Activated T-cell treated with anti-CD3 and anti-CD28 coated beads, Interleukin-2, amount 50 U/mL, for 4 hours (primary cell): ENCODE measurements at regions not wholly inside any gene's neighbourhood (a gene's known extent, or its start where the extent isn't known, plus 50 kb on each side); places are given as distances from the start of the nearest gene placed in this dataset.

ENCODE experiments used
- ATAC-seq, 2 donors: fragments of 200-7000 bp; cut with Tn5 transposase; one replicate each; pipeline ENCODE4 v1.10.0; 2021
- DNase-seq: peaks from one replicate; pipeline ENCODE4 v3.0.0-alpha.2; 2020
- H3K27me3 Mint-ChIP-seq: one replicate; pipeline ENCODE4 v1.8.0; 2021; ENCODE audit warnings: low read depth, mixed read lengths
- H3K36me3 Mint-ChIP-seq: one replicate; pipeline ENCODE4 v1.8.0; 2022; ENCODE audit warnings: mixed read lengths; ENCODE audit not compliant: insufficient read depth
- H3K4me1 Mint-ChIP-seq: one replicate; pipeline ENCODE4 v1.8.0; 2021; ENCODE audit warnings: low read depth, mixed read lengths
- H3K4me3 Mint-ChIP-seq: one replicate; pipeline ENCODE4 v1.8.0; 2021; ENCODE audit warnings: mild to moderate bottlenecking, moderate library complexity, mixed read lengths
- H3K9me3 Mint-ChIP-seq: one replicate; pipeline ENCODE4 v1.8.0; 2021; ENCODE audit warnings: mixed read lengths

DNA sequence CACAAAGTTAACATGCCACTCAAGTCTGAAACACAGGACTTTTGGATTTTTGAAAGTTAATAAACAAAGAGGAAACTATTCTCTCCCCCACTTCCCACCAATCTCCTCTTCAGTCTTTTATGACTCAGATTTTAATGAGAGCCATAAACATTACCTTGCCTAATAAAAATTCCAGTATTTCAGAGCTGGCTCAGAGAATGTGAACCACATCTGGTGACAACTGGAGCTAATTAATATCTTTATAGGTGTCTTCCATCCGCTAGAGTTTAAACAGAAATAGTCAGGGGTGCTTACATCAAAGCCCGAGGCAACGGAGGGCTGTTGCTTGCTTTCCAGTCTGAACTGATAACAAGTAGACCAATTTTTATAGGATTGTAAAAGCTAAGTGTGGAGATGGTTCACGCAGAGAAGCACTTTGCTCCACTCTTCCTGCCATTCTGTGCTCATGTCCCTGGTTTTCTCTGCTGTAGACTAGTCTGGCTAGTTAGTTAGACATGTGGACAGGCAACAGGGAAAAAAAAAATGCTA, 363.6 kb downstream of the NR2F2 start:
- Mint-ChIP-seq H3K36me3 (no peaks in the 10 kb centered on the region), H3K27me3 (no peaks in the 10 kb centered on the region), H3K4me1 (no peaks in the 10 kb centered on the region), H3K9me3 (peaks cover 3% of the 10 kb centered on the region), H3K4me3 (no peak overlapping the region)
- ATAC-seq (no peak), DNase-seq (no peak)

DNA sequence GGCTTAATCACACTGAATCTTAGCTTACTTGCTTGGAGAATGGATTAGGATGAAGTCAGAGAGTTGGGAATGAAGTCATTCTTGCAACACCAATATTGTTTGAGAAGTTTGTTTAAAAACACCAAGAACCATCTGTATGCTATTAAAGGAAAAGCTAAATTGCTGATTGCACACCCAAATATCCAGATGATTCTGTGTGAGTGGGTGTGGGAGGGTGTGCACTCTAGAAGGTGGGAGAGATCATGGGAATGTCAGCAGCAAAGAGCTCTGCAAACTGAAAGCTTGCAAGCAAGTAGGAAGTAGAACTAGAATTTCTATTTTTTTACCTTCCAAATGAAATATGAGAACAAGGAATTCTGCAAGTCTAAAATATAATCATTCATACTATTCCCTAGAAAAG, 364.9 kb downstream of the NR2F2 start:
- H3K4me1 Mint-ChIP-seq, result no peaks in the 10 kb centered on the region

DNA sequence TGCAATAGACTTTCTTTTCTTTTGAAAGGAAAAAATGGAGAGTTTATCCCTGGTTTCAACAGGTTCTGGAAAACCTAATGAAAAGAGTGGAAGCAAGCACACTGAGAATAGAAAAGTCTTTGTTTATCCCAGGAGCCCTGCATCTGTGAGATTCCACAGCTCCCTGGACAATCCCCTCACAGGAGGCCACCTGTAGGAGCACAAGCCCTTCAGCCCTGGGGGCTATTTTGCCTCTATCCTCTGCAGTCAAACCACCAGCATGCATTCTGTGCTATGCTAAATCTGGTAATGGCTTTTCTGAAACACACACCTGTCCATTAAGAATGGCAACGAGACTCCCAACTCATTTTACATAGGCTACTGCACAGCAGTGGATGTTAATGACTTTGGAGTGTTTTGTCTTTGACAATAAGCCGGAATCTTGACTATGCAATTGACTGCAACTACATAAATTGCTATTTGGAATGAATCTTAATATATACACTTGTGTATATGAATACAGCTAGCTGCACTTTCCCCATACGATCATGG, 369.4 kb downstream of the NR2F2 start:
- no peak for DNase-seq
- no peak overlapping the region for H3K4me3 Mint-ChIP-seq
- H3K27me3 Mint-ChIP-seq, result no peaks in the 10 kb centered on the region
- no peaks in the 10 kb centered on the region for H3K4me1 Mint-ChIP-seq
- H3K9me3 Mint-ChIP-seq, result peaks cover 3% of the 10 kb centered on the region
- no peaks in the 10 kb centered on the region for H3K36me3 Mint-ChIP-seq
- no peak for ATAC-seq

More for the DNA sequence above, 364.9 kb downstream of the NR2F2 start:
- no peaks in the 10 kb centered on the region for H3K36me3 Mint-ChIP-seq
- no peak for DNase-seq
- H3K4me3 Mint-ChIP-seq, result no peak overlapping the region
- H3K9me3 Mint-ChIP-seq, result peaks cover 3% of the 10 kb centered on the region
- H3K27me3 Mint-ChIP-seq, result no peaks in the 10 kb centered on the region
- ATAC-seq, result no peak

DNA sequence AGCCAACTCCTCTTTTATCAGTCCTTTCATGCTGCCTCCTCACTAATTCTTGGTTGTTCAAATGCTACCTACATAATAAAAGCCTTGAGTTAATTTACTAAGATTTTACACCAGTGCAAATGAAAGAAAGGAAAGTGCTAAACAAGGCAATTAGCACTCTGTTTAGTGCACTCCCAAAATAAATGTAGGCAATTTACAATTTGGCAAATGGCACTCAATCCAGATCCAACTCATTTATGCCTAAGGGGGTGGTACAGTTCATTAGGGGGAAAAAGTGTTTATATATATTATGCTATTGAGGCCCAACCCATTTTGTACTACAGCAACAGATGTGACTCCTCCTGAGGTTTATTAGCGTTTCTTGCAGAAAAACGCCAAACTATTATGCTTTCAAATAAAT, 370.1 kb downstream of the NR2F2 start:
- H3K4me3 Mint-ChIP-seq, result no peak overlapping the region
- no peaks in the 10 kb centered on the region for H3K27me3 Mint-ChIP-seq
- H3K9me3 Mint-ChIP-seq, result no peaks in the 10 kb centered on the region
- no peaks in the 10 kb centered on the region for H3K4me1 Mint-ChIP-seq
- H3K36me3 Mint-ChIP-seq, result no peaks in the 10 kb centered on the region
- ATAC-seq (no peak), DNase-seq (no peak)

DNA sequence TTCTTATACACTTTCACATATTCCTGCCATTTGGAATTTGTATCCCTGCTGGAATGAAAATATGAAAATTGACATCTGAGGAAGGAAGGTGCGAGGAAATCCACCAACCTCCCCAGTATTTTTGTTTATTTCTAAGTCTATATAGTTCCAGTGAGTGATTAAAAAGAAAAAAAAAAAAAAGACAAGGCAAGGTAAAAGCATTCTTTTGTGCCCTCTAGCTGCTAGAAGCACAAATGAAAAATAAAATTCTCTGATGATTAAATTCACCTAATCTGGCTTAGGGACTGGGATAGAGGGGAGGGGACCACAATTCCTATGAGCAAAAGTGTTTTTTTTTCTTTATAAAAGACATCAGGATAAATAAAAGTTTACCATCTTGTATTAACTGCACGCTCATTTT, 370.9 kb downstream of the NR2F2 start:
- Mint-ChIP-seq H3K36me3 (no peaks in the 10 kb centered on the region), H3K4me3 (no peak overlapping the region), H3K27me3 (no peaks in the 10 kb centered on the region), H3K4me1 (no peaks in the 10 kb centered on the region), H3K9me3 (no peaks in the 10 kb centered on the region)
- ATAC-seq (no peak), DNase-seq (no peak)

DNA sequence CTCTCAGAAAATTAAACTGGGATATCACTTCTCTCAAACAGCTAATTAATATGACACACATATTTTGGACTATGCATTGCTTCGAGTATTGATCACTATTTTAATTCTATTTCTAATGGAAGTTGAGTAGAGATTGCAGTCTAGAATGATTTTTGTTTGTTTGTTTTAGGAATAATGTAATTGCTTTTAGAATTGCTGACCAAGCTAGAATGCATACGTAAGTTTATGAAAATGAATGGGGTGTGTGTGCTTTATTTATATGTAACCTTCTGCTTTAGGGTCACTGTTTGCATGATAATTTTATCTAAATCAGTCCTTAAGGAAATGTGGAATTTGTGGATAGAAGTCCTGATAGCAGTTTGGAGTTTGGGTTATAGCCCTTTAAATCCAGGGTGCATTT, 371.4 kb downstream of the NR2F2 start:
- H3K36me3 Mint-ChIP-seq, result no peaks in the 10 kb centered on the region
- H3K4me1 Mint-ChIP-seq, result no peaks in the 10 kb centered on the region
- no peaks in the 10 kb centered on the region for H3K9me3 Mint-ChIP-seq
- no peaks in the 10 kb centered on the region for H3K27me3 Mint-ChIP-seq
- H3K4me3 Mint-ChIP-seq, result no peak overlapping the region
- no peak for ATAC-seq
- DNase-seq, result no peak

DNA sequence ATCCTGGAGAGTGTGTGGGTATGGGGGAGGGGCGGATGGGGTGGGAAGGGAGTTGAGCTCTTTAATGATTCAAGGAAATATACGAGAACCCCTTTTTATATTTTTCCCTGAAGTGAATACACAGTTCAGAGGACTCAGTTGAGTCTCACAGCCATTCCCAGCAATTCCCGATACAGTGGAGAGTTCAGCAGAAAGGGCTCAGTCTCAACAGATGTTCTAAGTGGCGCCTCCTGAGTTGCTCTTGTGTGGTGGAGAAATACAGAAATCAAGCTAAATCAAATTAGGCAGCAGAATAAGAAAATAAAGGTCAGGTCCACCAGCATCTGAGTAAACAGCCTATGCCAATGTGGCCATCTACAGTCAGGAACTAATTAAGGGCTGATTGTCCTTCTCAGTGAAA, 372.1 kb downstream of the NR2F2 start:
- ATAC-seq (no peak), DNase-seq (no peak)
- Mint-ChIP-seq H3K27me3 (no peaks in the 10 kb centered on the region), H3K36me3 (no peaks in the 10 kb centered on the region), H3K4me1 (no peaks in the 10 kb centered on the region), H3K9me3 (no peaks in the 10 kb centered on the region), H3K4me3 (no peak overlapping the region)

DNA sequence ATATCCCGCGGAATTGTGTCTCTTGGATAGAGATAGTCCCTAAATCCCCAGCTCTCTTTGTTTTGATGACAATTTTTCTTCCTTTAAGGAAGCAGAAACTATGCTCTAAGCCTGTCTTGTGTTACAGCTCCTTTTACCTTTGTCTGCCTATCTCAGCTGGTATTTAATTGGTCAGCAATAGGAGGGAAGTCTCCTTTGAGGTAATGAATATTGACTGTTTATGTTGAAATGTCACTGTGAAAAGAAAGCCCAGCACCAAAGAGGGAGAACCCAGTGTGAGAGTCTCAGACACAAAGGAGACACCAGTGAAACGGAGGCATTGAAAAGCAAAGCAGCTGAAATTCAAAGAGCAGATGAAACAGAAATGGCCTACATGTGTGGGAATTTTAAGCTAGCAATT, 372.6 kb downstream of the NR2F2 start:
- no peaks in the 10 kb centered on the region for H3K36me3 Mint-ChIP-seq
- no peaks in the 10 kb centered on the region for H3K4me1 Mint-ChIP-seq
- ATAC-seq (no peak), DNase-seq (no peak)
- H3K27me3 Mint-ChIP-seq, result no peaks in the 10 kb centered on the region
- no peak overlapping the region for H3K4me3 Mint-ChIP-seq
- H3K9me3 Mint-ChIP-seq, result no peaks in the 10 kb centered on the region

DNA sequence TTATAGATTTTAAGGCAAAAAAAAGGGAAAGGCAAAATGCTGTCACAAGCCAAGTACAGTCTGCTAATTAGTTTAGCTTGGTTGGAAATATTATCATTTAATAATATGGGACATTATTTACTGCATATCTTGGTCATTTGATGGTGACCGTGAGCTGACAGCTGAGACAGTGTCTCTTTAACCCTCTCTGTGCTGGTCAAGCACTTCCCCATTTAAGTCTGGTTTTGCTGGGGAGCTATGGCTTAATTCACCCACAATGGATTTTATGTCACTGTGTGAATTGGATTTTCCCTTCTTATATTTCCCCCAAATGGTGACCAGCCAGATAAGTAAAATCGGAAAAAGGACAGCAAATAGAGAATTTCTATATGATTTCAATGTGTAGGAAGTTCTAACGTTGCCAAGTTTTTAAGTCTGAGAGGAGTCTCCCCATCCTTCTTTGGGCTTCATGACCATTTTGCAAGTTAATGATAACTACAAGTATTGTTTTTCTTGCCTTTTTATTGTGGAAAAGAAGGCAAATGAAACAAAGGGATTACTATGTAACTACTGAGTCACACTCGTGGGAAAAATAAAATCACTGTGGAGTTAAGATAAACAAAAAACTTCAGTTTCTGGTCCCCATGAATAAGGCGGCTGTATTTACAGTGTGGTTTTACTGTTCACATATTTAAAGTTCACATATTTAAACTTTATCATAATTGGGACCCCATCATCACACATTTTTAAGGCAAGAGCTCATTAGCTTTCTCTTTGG, 373.5 kb downstream of the NR2F2 start:
- H3K4me3 Mint-ChIP-seq, result no peak overlapping the region
- H3K27me3 Mint-ChIP-seq, result no peaks in the 10 kb centered on the region
- H3K9me3 Mint-ChIP-seq, result no peaks in the 10 kb centered on the region
- DNase-seq (no peak), ATAC-seq (no peak)
- no peaks in the 10 kb centered on the region for H3K36me3 Mint-ChIP-seq
- no peaks in the 10 kb centered on the region for H3K4me1 Mint-ChIP-seq

DNA sequence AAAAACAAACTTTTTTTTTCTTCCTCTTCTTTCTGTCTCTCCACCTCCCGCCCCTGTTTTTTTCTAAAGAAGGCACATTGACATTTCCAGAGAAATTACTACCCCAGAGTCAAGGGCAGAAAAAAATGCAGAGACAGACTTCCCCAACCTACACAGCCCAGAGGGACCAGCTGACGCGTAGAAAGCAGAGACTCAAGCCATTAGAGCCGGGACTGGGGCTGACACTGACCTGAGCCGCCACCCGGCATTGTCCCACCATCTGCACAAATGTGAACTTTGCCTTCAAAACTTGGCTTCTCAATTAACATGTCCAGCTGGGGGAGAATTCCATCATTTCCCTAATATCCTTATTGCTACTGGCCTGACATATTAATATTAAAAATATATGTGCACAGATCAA, 385.6 kb downstream of the NR2F2 start:
- Mint-ChIP-seq H3K36me3 (no peaks in the 10 kb centered on the region), H3K27me3 (no peaks in the 10 kb centered on the region), H3K9me3 (no peaks in the 10 kb centered on the region), H3K4me1 (no peaks in the 10 kb centered on the region), H3K4me3 (no peak overlapping the region)
- ATAC-seq (no peak), DNase-seq (no peak)

DNA sequence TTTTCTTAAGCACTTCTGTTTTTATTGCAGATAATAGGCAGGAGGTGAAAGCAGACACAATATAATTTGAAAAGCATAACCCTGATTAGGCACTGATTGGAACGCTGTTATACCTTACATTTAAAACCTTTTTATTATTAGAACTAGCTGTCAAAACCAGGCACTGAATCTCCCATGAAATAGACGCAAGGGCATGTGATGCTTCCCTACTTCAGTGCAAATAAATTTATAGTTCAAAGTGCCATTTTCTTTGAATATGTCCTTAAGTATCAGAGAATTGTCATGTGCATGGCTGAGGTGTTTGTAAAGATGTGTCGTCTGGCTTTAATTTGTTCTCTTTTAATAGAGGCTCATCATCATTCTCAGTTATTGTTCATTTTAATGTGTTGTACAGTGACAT, 386.0 kb downstream of the NR2F2 start:
- H3K27me3 Mint-ChIP-seq, result no peaks in the 10 kb centered on the region
- H3K9me3 Mint-ChIP-seq, result no peaks in the 10 kb centered on the region
- no peaks in the 10 kb centered on the region for H3K4me1 Mint-ChIP-seq
- DNase-seq, result no peak
- no peak for ATAC-seq
- no peaks in the 10 kb centered on the region for H3K36me3 Mint-ChIP-seq
- H3K4me3 Mint-ChIP-seq, result no peak overlapping the region

DNA sequence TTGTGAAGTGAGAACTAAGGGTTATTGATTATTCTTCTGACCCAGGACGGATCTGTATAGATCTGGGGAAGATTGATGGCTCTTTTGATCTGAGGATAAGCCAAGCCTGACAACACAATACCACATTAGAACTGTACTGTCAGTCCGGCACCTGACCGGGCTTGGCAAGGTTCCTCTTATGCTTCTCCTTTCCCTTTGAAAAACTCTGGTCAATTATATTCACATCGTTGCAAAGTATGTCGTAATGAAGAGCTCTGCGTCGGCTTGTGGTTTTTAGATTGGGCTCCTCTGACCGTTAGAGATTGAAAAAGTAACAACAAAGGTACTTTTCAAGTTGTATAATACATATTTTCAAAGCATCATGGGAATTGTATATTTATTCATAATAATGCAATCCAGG, 389.8 kb downstream of the NR2F2 start:
- DNase-seq (no peak), ATAC-seq (no peak)
- no peaks in the 10 kb centered on the region for H3K27me3 Mint-ChIP-seq
- H3K4me3 Mint-ChIP-seq, result no peak overlapping the region
- no peaks in the 10 kb centered on the region for H3K36me3 Mint-ChIP-seq
- H3K4me1 Mint-ChIP-seq, result no peaks in the 10 kb centered on the region
- H3K9me3 Mint-ChIP-seq, result no peaks in the 10 kb centered on the region

DNA sequence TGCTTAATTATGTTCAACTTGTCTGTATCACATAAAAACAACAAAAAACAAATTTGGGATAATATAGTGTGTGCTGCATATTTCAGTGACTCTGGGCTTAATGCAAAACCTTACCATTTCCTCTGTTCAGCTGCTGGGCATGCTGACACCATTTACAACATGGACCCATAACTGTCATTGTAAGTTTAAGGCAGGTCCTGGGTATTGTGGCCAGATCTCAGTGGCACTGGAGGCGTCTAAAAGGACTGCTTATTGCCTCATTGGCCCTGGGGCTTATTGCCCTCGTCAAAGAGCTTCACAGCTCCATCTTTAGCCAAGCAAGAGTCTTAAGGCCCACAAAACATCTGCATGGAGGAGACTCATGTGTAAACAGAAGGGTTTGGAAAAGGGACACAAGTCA, 390.2 kb downstream of the NR2F2 start:
- Mint-ChIP-seq H3K4me1 (no peaks in the 10 kb centered on the region), H3K4me3 (no peak overlapping the region), H3K27me3 (no peaks in the 10 kb centered on the region), H3K9me3 (no peaks in the 10 kb centered on the region), H3K36me3 (no peaks in the 10 kb centered on the region)
- ATAC-seq, result no peak
- DNase-seq, result no peak

DNA sequence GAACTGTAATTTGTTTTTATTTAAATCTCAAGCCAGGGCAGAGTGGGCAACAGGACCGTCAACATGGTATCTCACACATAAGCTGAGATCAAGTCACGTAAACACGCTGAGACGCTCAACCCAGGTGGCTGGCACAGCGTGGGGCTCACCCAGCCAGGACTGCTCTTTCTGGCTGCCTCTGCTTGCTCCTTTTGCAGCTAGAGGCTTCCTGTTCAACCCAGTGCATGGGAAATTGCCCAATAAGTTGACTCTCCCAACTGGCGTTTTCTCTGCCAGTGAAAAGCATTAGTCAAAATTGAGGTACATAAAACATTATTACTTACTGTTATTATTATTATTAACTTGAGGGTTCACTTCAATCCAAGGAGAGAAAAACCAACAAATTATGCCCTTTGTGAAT, 398.1 kb downstream of the NR2F2 start:
- H3K36me3 Mint-ChIP-seq, result no peaks in the 10 kb centered on the region
- H3K4me1 Mint-ChIP-seq, result no peaks in the 10 kb centered on the region
- no peak overlapping the region for H3K4me3 Mint-ChIP-seq
- ATAC-seq (no peak), DNase-seq (no peak)
- peaks cover 3% of the 10 kb centered on the region for H3K9me3 Mint-ChIP-seq
- no peaks in the 10 kb centered on the region for H3K27me3 Mint-ChIP-seq

DNA sequence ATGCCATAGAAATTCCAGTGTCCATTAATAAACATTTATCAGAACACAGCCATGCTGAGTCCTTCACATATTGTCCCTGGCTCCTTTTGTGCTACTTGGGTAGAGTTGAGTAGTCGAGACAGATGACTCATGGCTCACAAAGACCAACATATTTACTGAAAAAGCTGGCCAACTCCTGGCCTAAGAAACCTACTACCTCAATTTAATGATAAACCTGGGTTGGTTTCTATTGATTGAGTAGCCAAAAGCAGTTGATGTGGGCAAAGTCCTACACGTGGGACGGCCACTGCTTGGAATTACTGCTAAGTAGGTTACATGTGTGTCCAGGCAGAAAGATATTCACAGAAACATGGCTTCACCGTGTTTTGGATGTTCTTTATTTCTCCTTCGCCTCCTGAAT, 402.2 kb downstream of the NR2F2 start:
- Mint-ChIP-seq H3K36me3 (no peaks in the 10 kb centered on the region), H3K4me3 (no peak overlapping the region), H3K27me3 (no peaks in the 10 kb centered on the region), H3K4me1 (no peaks in the 10 kb centered on the region), H3K9me3 (peaks cover 3% of the 10 kb centered on the region)
- no peak for DNase-seq
- no peak for ATAC-seq
